Activated naive CD8-positive, alpha-beta T cell (primary cell): ENCODE measurements at regions not wholly inside any gene's neighbourhood (a gene's known extent, or its start where the extent isn't known, plus 50 kb on each side); places are given as distances from the start of the nearest gene placed in this dataset.
"Not testable (repeated sequence)": the region's sequence is repeated elsewhere in the genome, so short reads cannot be mapped to it uniquely, and the experiment has no call there.

Experiments
- H3K27ac Mint-ChIP-seq: one replicate; pipeline ENCODE4 v1.8.0; 2021; ENCODE audit warnings: mixed read lengths
- H3K27me3 Mint-ChIP-seq: one replicate; pipeline ENCODE4 v1.8.0; 2021; ENCODE audit warnings: mixed read lengths
- H3K36me3 Mint-ChIP-seq: one replicate; pipeline ENCODE4 v1.8.0; 2021; ENCODE audit warnings: mixed read lengths
- H3K4me1 Mint-ChIP-seq: one replicate; pipeline ENCODE4 v1.8.0; 2021; ENCODE audit warnings: low read depth, mixed read lengths
- H3K4me3 Mint-ChIP-seq: one replicate; pipeline ENCODE4 v1.8.0; 2021; ENCODE audit warnings: mild to moderate bottlenecking, mixed read lengths
- H3K9me3 Mint-ChIP-seq: one replicate; pipeline ENCODE4 v1.8.0; 2021; ENCODE audit warnings: low read depth, mixed read lengths

- no peaks in the 10 kb centered on the region for H3K36me3 Mint-ChIP-seq
These were observed 177.1 kb upstream of the PPP1R3A start for GRCh38 chr7:114095885-114096284.

DNA sequence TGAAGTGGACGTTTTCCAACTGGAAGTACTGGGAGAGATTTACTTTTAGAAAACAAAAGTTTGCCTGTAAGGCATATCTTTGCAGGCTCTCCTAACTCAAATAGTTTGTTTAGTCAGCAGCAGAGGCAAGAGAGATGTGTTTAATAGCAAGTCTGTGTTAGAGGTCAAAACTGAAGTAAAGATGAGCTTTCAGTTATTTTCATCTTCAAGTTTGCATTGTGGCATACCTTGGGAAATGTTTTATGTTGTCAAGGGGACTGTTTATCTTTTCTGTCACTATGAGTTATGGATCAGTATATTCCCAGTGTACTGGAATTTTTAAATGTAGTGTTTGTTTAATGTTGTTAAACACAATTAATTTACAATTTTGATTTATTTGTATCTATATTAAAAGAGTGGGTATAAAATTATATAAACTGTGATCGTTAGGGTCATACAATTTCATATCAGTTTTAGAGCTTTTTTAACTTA is 169.7 kb upstream of the PPP1R3A start:
- peaks cover 30% of the 10 kb centered on the region for H3K4me1 Mint-ChIP-seq
- peaks cover 35% of the 10 kb centered on the region for H3K27me3 Mint-ChIP-seq
- H3K9me3 Mint-ChIP-seq = no peaks in the 10 kb centered on the region
- no peak overlapping the region for H3K27ac Mint-ChIP-seq
- H3K36me3 Mint-ChIP-seq = no peaks in the 10 kb centered on the region
- H3K4me3 Mint-ChIP-seq = no peak overlapping the region

More at GRCh38 chr7:114095885-114096284, 177.1 kb upstream of the PPP1R3A start:
- no peaks in the 10 kb centered on the region for H3K9me3 Mint-ChIP-seq
- peaks cover 17% of the 10 kb centered on the region for H3K27me3 Mint-ChIP-seq
- no peak overlapping the region for H3K4me3 Mint-ChIP-seq
- no peak overlapping the region for H3K27ac Mint-ChIP-seq
- H3K4me1 Mint-ChIP-seq = no peaks in the 10 kb centered on the region

GRCh38 chr7:114087653-114088469 is 169.1 kb upstream of the PPP1R3A start:
- Mint-ChIP-seq H3K4me3 (peak overlapping the region; percentile 46), H3K27ac (no peak overlapping the region), H3K36me3 (no peaks in the 10 kb centered on the region), H3K4me1 (peaks cover 33% of the 10 kb centered on the region), H3K27me3 (peaks cover 36% of the 10 kb centered on the region), H3K9me3 (no peaks in the 10 kb centered on the region)

DNA sequence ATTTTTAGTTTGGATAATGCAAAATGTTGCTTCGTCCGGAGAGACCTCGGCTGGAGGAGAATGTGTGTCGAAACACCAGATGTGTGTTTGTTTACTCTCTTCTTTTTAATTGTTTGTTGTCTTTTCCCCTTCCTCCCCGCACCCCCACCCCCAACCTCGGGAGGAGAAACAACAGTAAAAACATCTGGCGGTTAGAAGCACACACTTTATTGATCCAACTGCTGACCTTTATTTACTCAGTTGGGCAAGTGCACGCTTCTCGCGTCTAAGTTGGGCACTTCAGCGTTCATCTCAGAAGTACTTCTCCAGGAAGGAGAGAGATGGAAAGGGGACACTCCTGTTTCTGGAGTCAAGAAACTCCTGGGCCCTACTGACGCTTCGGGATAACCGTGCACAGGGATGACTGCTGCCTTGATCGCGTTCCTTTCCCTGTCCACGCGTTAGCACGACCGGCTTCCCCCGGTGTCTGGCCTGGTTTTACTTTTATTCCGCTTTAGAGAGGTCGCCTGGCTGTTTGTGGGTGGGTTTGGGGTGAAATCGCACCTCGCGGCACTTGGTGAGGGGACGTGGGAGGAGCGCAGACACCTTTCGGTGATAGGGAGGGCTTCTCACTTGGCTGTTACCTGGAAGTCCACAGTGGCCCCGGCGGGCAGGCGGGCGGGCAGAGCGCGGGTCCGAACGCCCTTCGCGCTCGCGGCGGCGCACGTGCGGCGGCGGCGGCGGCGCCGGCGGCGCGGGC is 168.3 kb upstream of the PPP1R3A start:
- Mint-ChIP-seq H3K27me3 (peaks cover 40% of the 10 kb centered on the region), H3K4me3 (peak overlapping the region; percentile 84), H3K27ac (no peak overlapping the region), H3K9me3 (no peaks in the 10 kb centered on the region), H3K36me3 (no peaks in the 10 kb centered on the region), H3K4me1 (peaks cover 36% of the 10 kb centered on the region)

- Mint-ChIP-seq H3K9me3 (no peaks in the 10 kb centered on the region), H3K27me3 (peaks cover 41% of the 10 kb centered on the region), H3K4me3 (peak overlapping the region; percentile 84), H3K27ac (no peak overlapping the region), H3K36me3 (no peaks in the 10 kb centered on the region), H3K4me1 (peaks cover 36% of the 10 kb centered on the region)
These were observed 167.7 kb upstream of the PPP1R3A start for GRCh38 chr7:114086537-114086913.

GRCh38 chr7:114085592-114086501 is 167.0 kb upstream of the PPP1R3A start:
- Mint-ChIP-seq H3K4me3 (peak overlapping the region; percentile 84), H3K9me3 (no peaks in the 10 kb centered on the region), H3K27me3 (peaks cover 43% of the 10 kb centered on the region), H3K36me3 (no peaks in the 10 kb centered on the region), H3K4me1 (peaks cover 36% of the 10 kb centered on the region), H3K27ac (no peak overlapping the region)

GRCh38 chr7:114085313-114085591 is 166.4 kb upstream of the PPP1R3A start:
- Mint-ChIP-seq H3K27ac (no peak overlapping the region), H3K4me3 (peak overlapping the region; percentile 84), H3K4me1 (peaks cover 36% of the 10 kb centered on the region), H3K27me3 (peaks cover 43% of the 10 kb centered on the region), H3K9me3 (no peaks in the 10 kb centered on the region), H3K36me3 (no peaks in the 10 kb centered on the region)

DNA sequence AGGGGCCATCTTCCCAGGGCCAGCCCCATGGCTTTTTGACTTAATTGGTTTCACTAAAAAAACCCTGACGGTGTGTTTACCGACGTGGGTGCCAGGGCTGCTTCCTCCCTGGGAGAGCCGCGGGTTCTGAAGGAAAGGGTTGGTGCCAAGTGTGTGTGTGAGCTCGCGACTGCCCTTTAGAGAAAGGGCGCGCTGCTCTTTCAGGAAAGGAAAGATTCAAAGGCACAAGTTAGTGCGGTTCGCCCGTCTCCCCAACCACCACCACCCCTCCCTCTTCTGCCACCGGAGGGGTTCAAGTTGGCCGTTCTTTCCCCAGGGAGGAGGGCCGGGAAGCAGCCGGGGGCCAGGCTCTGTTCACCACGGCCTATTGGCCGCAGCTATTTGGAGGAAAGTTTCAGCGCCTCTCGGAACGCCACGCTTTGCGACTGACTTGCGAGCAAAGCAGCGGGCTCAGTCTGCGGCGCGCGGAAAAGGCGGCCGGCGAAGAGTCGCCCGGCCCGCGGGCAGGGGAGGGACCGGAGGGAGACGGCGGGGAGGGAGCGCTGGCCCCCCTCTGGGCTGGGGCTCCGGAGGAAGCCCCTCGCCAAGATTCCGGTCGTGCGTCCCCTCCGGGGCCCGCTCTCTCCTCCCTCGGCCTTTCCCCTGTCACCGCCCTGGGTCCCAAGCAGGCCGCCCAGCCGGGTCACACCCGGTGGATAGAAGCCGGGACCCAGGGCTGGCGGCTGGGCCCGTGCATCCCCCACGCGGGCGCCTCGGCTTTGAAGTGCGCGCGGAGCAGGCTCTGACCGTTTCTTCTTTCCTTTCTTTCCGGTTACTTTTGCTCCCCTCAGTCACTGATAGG is 165.9 kb upstream of the PPP1R3A start:
- Mint-ChIP-seq H3K27me3 (peaks cover 46% of the 10 kb centered on the region), H3K9me3 (no peaks in the 10 kb centered on the region), H3K27ac (no peak overlapping the region), H3K36me3 (no peaks in the 10 kb centered on the region), H3K4me3 (peak overlapping the region; percentile 84), H3K4me1 (peaks cover 36% of the 10 kb centered on the region)

DNA sequence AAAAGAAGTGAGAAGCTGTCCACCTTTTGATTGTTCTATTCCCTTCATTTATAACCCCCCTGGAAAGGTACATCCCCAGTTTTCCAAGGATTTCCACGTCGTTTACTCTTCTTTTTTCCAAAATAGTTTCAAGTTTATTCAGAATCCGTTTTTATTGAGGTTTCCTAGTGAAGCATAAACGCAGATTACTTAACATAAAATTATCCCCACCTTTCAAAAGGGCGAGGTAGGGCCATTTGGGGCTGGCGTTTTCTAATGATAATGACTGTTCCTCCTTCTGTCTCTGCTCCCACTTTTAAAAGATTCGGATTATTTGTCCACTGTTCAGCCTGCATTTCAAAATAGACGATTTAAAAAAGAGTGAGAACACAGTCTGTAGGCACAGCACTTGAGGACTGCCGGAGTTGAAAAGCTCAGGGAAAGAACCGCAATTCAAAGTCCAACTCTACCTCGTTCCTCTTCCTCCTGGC is 165.2 kb upstream of the PPP1R3A start:
- H3K27me3 Mint-ChIP-seq = peaks cover 49% of the 10 kb centered on the region

DNA sequence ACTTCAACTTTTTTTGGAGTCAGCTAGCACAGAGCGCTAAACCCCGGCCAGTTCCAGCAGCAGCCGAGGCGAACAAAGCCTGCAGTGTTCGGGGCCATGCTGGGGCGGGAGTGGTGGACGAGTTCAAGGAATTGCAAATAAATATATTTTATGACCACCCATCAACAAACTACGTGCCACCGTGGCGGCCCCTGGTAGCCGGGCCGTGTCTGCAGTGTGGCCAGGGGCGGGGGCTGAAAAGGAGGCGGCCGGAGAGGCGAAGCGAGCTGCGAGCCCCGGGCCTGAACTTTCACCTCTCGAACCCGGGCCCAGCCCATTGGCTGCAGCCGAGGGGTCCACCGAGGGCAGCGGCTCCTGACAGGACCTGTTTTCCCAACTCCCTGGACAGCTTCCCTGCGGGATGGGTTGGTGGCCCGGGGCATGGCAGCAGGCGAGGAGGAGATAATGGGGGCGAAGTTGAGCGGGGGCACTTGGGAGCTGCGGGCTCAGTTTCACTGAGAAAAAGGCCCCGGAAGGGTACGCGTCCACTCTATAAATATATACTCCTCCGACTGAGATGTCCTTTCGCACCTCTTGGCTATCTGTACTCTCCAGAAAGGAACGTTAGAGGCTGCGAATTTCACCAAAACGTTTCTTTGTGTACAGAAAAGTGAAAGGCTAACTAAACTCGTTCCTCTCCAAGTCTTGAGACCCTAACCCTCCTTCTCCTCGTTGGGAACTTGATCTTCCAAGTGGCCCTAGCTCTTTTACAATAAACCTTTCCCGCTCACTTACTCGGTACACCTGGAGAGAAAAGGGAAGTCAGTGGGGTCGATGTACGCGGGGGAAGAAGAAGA is 164.6 kb upstream of the PPP1R3A start:
- Mint-ChIP-seq H3K27me3 (peaks cover 48% of the 10 kb centered on the region), H3K36me3 (no peaks in the 10 kb centered on the region), H3K4me3 (peak overlapping the region; percentile 58), H3K27ac (no peak overlapping the region), H3K4me1 (peaks cover 36% of the 10 kb centered on the region), H3K9me3 (no peaks in the 10 kb centered on the region)

More for the DNA sequence above, 165.2 kb upstream of the PPP1R3A start:
- Mint-ChIP-seq H3K27ac (no peak overlapping the region), H3K36me3 (no peaks in the 10 kb centered on the region), H3K4me1 (peaks cover 36% of the 10 kb centered on the region), H3K9me3 (no peaks in the 10 kb centered on the region), H3K4me3 (peak overlapping the region; percentile 58)

DNA sequence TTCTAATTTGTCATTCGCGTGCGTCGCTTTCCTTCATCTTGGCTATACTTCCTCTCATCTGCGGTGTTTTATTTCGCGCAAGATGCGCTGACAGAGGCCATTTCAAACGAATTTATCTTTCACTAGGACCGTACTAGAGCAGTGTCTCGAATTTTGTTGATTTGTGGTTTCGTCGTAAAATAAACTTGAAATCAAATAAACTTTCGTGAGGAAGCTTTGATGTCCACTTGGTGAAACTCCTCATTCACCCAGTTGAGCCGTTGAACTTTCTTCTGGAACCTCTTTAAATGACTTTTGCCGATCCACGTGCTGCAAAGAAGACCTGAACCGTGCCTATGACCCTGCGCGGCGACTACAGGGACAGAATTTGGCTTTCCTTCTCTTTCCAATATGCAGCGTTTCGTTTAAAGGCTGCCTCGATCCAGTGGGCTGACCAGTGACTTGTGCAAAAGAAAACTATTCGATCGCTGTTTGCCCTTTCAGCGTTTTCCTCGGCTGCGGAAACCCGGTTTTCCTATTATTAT is 163.9 kb upstream of the PPP1R3A start:
- H3K9me3 Mint-ChIP-seq = no peaks in the 10 kb centered on the region
- H3K4me3 Mint-ChIP-seq = no peak overlapping the region
- H3K4me1 Mint-ChIP-seq = peaks cover 36% of the 10 kb centered on the region
- H3K27ac Mint-ChIP-seq = no peak overlapping the region
- no peaks in the 10 kb centered on the region for H3K36me3 Mint-ChIP-seq
- H3K27me3 Mint-ChIP-seq = peaks cover 45% of the 10 kb centered on the region

- Mint-ChIP-seq H3K4me1 (peaks cover 31% of the 10 kb centered on the region), H3K27ac (no peak overlapping the region), H3K36me3 (no peaks in the 10 kb centered on the region), H3K9me3 (no peaks in the 10 kb centered on the region), H3K4me3 (no peak overlapping the region), H3K27me3 (peaks cover 44% of the 10 kb centered on the region)
These were observed 163.0 kb upstream of the PPP1R3A start for GRCh38 chr7:114081606-114082425.

DNA sequence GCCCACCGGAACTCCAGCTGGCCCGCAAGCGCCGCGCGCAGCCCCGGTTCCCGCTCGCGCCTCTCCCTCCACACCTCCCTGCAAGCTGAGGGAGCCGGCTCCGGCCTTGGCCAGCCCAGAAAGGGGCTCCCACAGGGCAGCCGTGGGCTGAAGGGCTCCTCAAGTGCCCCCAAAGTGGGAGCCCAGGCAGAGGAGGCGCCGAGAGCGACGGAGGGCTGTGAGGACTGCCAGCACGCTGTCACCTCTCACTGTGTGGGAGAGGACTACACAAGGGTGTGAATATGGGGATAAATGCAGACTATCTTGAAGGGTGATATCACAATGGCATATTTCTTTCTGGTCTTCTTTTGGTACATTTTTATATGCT is 158.3 kb upstream of the PPP1R3A start:
- not testable (repeated sequence) for H3K27ac Mint-ChIP-seq, H3K9me3 Mint-ChIP-seq, H3K36me3 Mint-ChIP-seq, H3K4me1 Mint-ChIP-seq, H3K4me3 Mint-ChIP-seq
- peaks cover 17% of the 10 kb centered on the region for H3K27me3 Mint-ChIP-seq
